ENCODE measurements at regions not wholly inside any gene's neighbourhood (a gene's known extent, or its start where the extent isn't known, plus 50 kb on each side); places are given as distances from the start of the nearest gene placed in this dataset.

GRCh38 chr5:3508395-3508794 is 87.2 kb upstream of the IRX1 start:
- TF ChIP-seq CTCF (IDR thresholded peaks at IDR 0.05; ENCODE audit: borderline replicate concordance, extremely low read depth, low read length, poor library complexity, severe bottlenecking), result no peak
- no peak for TF ChIP-seq EZH2 (IDR thresholded peaks at IDR 0.05; ENCODE audit: borderline replicate concordance, low read depth, low read length, severe bottlenecking)

Measured in DND-41 (cell line).